HG03066 (cell line): ENCODE measurements at regions not wholly inside any gene's neighbourhood (a gene's known extent, or its start where the extent isn't known, plus 50 kb on each side); places are given as distances from the start of the nearest gene placed in this dataset.
A peak's percentile ranks its signal among the peaks of the same experiment; 100 is the strongest.
"Not testable (repeated sequence)": the region's sequence is repeated elsewhere in the genome, so short reads cannot be mapped to it uniquely, and the experiment has no call there.

Experiments used
- ATAC-seq: cut with Tn5 transposase; IDR thresholded peaks from one replicate; pipeline ENCODE4 v1.9.1; 2021; ENCODE audit warnings: low read depth; ENCODE audit not compliant: unreplicated experiment

DNA sequence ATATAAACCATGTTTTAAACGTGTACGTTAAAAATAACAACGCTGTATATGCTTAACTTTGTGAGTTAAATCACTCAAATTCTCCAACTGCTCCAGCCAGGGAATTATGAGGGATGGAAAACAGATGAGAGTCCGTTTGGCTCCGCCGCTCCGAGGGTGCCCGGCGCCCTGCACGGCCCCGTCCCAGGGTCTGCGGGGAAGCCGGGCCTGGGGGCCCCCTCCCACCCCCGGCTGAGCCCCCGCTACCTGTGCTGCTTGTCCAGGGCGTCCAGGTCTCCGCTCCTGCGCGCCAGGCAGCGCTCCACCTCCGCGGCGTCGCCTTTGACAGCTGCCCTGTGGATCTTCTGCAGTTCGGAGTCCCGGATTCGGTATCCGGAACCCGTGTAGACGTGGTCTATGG is 415.5 kb downstream of the FOXD4L4 start:
- not testable (repeated sequence) for ATAC-seq

DNA sequence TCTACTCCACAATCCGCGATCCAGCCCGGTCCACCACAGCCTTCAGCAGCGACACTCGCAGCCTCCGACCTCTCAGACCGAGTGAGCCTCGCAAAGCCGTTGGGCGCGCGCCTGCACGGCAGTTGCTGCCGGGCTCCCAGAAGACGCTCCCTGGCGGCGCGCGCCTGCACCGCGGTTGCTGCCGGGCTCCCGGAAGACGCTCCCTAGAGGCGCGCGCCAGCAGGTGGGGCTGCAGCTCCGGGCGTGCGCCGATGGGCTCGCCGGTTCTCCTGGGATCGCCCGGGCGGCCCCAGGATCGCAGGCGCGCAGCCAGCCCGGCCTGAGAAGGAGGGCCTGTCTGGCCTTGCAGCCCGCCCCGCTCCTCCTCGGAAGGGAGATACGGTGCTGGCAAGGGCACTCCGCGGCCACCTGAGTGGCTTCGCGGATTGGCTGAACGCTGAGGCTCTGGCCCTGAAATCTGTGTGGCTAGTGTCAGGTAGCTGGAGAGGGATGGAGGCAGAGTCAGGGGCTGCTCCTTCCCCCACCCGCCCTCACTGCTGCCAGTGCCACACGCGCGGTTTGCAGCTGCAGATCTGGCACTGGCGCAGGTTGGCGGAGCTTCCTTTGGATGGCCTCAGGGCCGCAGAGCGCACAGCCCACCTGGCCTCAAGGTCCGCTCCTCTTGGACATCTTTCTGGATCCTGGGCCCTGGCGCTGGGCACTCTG is 416.2 kb downstream of the FOXD4L4 start:
- peak; percentile 97 for ATAC-seq

DNA sequence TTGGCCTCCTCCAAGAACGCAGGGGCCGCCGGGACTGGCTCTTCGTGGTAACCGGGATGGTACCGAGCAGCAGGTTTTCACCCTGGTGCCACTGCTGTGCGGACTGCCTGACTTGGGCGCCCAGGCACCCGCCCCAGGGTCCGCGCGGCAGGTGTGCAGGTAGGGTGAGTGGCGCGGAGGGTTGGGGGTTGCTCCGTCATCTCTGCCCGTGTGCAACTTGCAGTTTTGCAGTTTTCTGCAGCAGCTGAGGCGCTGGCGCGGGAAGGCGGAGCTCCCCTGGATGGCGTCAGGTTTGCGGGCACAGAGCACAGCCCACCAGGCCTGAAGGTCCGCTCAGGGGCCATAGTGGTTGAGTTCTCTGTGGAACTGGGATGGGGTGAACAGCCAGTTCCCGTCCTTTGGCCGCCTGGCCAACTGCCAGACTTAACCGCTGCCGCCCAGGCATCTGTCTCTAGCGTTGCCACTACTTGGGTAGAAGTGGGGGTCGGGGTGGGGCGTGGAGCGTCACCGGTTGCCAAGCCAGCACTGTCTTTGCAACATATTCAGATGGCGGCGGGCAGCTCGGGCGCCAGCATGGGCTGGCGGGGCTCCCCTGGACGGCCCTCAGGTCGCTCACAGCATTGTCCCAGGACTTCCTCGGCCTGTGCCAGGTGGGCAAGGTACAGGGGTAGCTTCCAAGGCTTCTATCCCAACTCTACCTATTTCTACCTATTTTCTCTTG is 417.2 kb downstream of the FOXD4L4 start:
- ATAC-seq, result not testable (repeated sequence)

DNA sequence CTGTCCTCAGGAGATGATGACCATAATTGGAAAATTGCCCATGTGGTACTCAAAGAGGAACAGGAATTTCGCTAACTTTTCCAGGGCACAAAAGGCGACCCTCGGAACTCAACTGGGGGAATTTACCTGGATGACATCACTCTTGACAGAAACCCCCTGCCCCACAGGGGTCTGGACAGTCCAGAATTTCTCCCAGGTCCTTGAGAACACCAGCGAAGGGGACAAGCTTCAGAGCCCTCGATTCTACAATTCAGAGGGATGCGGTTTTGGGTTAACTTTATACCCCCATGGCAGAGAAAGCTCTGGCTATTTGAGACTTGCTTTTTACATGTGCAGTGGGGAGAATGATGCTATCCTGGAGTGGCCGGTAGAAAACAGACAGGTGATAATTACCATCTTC is 445.4 kb downstream of the FOXD4L4 start:
- not testable (repeated sequence) for ATAC-seq

DNA sequence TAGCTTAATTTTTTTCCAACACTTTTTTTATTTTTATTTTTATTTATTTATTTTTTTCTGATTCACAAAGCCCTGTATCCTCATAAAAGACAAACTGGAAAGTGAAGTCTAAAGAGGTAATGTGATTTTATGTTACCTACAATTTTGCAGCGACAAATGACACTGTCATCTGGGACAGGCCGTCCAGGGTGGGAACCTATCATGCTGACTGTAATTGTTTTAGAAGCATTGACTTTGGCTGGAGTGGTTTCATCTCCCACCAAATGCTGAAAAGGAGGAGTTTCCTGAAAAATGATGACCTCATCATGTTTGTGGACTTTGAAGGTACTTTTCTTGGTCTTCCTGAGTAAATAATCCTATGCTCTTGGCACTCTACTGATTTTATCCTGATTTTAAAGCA is 446.7 kb downstream of the FOXD4L4 start:
- ATAC-seq, result not testable (repeated sequence)

DNA sequence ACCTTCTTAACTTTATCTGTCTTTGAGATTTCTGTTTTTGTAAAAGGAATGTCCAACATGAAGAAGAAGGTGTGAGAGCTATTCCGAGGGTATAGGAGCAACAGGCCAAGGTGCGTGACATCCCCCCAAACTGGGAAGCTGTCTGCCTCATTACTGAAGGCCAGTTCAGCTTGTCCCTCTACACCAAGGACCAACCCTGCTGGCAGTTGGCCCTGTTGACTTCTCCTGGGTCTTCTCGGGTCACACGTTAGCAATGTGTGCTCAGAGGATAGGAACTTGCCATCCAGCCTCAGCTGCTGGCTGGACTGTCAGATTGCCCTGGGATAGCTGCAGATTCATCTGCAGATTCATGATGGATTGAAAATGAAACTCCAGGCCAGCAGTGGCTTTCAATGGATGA is 460.3 kb downstream of the FOXD4L4 start:
- not testable (repeated sequence) for ATAC-seq

DNA sequence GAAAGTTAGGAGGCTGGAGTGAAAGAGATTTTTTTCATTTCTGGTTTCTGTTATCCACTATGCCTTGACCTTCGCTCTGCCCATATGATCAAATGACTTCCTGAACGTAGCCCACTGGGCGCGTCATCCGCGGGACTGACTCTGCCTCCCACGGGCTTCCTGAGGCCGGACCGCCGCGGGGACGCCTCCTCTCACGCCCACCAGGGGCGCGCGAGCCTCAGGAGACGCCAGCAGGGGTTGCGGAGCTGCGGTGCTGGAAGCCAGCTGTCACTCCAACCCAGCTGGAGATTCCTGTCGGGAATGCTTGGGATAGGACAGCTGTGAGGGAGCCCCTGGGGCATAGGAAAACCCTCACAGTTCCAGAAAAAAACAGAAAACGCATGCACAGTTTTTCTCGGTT is 461.5 kb downstream of the FOXD4L4 start:
- not testable (repeated sequence) for ATAC-seq

DNA sequence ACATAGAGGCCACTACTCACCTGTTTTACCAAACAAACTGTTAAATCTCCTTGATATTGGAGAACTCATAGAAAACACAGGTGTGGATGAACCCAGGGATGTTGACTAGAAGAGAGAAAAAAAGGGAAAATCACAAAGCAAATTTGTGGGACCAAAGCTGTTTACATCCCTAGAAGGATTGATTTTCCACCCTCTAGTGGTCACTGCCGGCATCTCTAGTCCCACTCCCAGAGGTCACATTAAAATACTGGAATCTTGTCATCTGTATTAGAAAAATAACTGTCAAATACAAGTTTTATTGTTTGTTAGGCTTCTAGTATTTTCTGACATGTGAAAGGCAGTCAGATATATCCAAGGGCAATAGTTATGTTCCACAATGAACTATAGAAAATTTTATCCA is 469.7 kb downstream of the FOXD4L4 start:
- not testable (repeated sequence) for ATAC-seq

DNA sequence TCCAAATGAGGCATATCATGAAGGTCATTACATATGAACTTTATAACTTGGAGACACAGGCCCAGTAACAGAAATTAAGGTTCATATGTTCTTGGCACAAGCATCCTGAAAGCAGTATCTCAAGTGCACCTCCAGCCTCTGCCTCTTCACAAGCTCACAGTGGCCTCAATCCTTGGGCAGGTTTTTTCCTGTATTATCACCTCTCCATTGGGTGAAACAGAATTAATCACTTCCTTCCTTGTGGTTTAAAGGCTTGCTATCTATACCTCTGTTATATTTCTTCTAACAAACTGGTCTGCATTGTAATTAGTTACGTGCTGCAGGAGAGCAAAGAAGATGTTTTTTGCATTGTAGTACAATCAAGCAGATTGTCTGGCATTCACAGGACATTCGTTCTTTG is 471.0 kb downstream of the FOXD4L4 start:
- not testable (repeated sequence) for ATAC-seq

DNA sequence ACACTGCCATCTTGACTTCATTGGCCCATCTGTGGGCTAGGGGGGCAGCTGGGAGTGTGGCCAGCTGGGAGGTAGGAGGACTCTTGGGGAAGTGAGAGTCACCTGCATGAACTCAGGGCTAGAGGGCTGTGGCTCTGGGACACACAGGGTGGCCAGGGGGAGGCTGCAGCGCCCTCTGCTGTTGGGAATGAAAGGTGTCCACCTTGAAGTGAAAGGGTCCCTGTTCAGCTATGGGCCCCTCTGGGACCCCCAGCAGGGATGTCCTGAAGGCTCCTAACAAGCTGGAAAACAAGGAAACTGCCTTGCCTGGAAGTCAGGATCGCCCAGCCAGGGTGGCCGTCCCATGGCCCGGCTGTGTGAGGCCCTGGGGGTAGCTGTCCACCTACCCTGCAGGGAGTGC is 507.8 kb downstream of the FOXD4L4 start:
- not testable (repeated sequence) for ATAC-seq

DNA sequence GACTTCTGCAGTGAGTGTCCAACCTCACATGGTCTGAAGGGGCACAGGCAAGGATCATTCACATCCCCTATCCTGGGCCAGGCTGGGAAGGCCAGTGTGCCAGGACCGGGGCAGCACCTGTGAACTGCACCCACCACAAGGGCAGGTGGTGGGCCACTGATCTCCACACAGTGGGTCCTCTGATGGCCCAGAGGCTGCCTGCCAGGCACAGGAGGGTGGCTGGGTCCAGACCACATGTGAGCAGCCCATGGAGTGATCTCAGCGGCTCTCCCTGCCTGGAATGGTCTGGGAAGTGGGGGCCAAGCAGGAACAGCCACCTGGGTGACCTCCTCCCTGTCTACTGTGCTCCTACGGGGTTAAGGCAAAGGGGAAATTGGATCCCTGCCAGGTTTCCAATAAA is 508.5 kb downstream of the FOXD4L4 start:
- ATAC-seq, result not testable (repeated sequence)

DNA sequence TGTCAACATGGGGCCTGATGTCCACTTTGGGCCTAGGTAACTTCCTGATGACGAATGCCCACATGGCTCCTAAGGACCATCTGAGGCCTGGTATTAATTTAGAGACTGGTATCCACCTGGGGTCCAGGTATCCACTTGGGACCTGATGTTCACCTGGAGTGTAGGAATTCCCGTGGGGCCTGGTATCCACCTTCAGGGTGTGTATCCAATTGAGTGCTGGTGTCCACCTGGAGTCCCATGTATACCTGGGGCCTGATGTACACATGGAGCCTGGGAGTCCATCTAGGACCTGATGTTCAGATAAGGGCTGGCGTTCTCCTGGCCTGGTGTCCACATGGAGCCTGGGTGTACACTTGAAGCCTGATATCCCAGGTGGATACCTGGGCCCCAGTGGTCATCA is 520.6 kb downstream of the FOXD4L4 start:
- ATAC-seq, result not testable (repeated sequence)

DNA sequence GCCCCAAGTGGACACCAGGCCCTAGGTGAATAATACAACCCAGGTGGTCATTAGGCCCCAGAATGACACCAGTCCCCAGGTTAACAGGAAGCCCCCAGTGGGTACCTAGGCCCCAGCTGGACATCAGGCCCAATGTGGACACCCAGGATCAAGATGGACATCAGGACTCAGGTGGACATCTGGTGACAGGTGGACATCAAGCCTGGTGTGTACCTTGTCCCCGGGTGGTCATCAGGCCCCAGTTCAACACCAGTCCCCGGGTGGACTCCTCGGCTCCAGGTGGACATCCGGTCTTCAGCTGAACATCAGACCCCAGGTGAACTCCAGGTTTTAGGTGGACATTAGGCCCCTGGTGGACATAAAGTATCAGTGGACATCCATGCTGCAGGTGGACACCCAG is 524.6 kb downstream of the FOXD4L4 start:
- not testable (repeated sequence) for ATAC-seq

DNA sequence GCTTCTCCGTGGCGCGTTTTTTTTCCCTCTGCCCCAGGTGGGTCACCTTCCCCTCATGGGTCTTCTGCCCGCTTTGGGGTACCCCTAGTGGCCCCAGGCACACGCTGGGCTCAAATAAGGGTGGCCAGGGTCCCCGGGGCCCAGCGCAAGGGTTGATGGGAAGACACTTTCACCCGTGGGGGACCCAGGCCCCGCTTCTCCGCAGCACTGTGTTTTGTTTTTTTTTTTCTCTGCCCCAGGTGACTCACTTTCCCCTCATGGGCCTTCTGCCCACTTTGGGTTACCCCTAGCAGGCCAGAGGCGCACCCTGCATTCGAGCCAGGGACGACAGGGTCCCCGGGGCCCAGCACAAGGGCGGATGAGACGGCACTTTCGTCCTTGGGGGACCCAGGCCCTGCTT is 526.7 kb downstream of the FOXD4L4 start:
- ATAC-seq, result not testable (repeated sequence)

DNA sequence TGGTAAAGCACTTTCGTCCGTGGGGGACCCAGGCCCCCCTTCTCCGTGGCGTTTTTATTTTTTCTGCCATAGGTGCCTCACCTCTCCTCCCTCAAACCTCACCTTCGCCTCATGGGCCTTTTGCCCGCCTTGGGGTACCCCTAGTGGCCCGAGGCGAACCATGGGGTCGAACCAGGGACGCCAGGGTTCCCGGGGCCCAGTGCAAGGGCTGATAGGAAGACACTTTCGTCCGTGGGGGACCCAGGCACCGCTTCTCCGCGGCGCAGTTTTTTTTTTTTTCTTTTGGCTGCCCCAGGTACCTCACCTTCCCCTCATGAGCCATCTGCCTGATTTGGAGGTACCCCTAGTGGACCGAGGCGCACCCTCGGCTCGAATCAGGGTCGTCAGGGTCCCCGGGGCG is 527.8 kb downstream of the FOXD4L4 start:
- ATAC-seq, result not testable (repeated sequence)

DNA sequence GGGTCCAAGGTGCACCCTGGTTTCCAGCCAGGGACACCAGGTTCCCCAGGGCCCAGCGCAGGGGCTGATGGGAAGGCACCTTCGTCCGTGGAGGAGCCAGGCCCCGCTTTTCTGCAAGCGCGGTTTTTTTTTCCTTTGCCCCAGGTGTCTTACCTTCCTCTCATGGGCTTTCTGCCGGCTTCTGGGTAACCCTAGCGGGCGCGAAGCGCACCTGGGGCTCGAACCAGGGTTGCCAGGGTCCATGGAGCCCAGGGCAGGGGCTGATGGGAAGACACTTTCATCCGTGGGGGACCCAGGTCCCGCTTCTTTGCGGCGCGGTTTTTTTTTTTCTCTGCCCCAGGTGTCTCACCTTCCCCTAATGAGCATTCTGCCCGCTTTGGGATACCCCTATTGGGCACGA is 529.3 kb downstream of the FOXD4L4 start:
- not testable (repeated sequence) for ATAC-seq

DNA sequence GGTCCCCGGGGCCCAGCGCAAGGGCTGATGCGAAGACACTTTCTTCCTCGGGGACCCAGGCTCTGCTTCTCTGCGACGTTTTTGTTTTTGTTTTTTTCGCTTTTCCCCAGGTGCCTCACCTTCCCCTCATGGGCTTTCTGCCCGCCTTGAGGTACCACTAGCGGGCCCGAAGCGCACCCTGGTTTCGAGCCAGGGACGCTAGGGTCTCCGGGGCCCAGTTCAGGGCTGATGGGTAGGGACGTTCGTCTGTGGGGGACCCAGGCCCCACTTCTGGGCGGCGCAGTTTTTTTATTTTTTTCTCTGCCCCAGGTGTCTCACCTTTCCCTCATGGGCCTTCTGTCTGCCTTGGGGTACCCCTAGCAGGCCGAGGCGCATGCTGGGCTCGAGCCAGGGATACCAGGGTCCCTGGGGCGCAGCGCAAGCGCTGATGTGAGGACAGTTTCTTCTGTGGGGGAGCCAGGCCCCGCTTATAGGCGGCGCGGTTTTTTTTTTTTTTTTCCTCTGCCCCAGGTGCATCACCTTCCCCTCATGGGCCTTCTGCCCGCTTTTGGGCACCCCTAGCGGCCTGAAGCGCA is 530.0 kb downstream of the FOXD4L4 start:
- not testable (repeated sequence) for ATAC-seq

DNA sequence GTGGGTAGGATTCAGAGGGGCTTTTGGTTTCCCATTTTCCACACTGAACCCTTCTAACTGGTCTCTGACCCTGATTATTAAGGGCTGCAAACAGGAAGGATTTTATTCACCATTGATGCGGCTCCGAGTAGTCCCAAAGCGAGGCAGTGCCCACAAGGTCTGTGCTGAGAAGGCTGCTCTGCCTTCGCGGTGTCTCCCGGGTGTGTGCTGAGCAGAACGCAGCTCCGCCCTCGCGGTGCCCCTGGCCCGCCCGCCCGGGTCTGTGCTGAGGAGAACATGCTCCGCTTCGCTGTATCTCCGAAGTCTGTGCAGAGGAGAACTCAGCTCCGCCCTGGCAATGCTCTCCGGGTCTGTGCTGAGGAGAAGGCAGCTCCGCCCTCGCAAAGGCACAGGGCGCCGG is 530.7 kb downstream of the FOXD4L4 start:
- not testable (repeated sequence) for ATAC-seq

DNA sequence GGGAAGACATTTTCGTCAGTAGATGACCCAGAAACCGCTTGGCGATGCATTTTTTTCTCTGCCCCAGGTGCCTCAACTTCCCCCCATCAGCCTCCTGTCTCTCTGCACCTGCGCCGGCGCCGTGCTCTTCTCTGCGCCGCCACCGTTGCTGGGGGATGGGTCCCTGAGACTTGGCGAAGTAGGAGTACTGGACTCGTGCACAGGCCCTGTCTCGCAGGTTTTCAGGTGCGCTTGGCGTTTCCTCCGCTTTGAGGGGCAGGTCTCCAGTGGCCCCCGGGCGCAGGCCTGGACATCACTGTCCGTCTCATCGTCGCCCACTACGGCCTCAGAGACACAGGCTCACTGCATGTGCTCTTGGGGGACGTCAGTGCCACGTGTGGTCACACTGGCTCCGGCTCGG is 532.1 kb downstream of the FOXD4L4 start:
- not testable (repeated sequence) for ATAC-seq

DNA sequence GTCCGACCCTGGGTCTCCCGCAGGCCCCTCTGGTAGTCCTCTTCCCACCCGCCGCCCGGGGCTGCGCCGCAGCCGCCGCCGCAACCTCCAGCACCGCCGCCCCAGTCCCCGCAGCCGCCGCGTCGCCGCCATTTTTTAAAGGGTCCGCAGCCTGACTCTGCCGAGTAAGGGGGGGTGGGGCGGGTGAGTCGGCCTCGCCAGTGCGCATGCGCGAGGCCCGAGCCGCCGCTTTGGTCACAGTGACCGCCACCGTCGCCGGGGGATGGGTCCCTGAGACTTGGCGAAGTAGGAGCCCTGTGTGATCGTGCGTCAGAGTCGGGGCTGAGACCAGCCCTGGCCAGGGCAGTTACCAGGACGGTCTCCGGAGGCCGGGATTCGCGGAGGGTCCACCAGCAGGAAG is 532.8 kb downstream of the FOXD4L4 start:
- not testable (repeated sequence) for ATAC-seq

DNA sequence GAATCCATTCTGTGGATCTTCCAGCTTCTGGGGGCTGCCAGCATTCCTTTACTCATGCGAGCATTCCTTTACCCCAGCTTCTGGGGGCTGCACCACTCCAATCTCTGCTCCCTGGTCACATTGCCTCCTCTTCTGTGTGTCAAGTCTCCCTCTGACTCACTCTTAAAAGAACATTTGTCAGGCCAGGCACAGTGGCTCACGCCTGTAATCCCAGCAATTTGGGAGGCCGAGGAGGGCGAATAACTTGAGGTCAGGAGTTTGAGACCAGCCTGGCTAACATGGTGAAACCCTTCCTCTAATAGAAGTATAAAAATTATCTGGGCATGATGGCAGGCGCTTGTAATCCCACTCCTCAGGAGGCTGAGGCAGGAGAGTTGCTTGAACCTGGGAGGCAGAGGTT is 541.9 kb downstream of the FOXD4L4 start:
- not testable (repeated sequence) for ATAC-seq
